ENCODE measurements at regions not wholly inside any gene's neighbourhood (a gene's known extent, or its start where the extent isn't known, plus 50 kb on each side); places are given as distances from the start of the nearest gene placed in this dataset.

DNA sequence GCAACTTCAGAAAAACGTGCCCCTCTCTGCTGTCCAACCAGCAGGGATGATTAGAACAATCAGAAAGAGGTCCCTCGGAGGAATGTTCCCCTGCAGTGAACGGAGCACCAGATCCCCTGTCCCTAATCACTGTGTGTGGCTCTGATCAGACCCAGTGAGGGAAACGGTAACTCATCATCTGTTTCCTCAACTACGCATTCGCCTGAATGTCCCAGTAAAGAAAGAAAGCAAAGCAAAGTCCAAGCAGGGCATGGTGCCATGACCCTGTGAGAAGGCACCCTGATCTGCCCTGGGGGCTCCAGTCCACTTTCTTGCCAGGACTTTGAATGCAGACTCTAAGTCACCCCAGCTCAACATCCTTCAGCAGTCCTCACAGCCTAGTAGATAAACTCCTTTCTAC lies 149.2 kb downstream of the LY86 start:
- Mint-ChIP-seq H3K9me3 (no peaks in the 10 kb centered on the region), H3K4me1 (peaks cover 22% of the 10 kb centered on the region), H3K27ac (ENCODE audit: unreplicated experiment) (no peak overlapping the region), H3K36me3 (ENCODE audit: low read depth) (no peaks in the 10 kb centered on the region), H3K27me3 (ENCODE audit: low read depth) (no peaks in the 10 kb centered on the region), H3K4me3 (no peak overlapping the region)
- DNase-seq (ENCODE audit: low read depth, low spot score): no peak
- TF ChIP-seq, protein P1, sequence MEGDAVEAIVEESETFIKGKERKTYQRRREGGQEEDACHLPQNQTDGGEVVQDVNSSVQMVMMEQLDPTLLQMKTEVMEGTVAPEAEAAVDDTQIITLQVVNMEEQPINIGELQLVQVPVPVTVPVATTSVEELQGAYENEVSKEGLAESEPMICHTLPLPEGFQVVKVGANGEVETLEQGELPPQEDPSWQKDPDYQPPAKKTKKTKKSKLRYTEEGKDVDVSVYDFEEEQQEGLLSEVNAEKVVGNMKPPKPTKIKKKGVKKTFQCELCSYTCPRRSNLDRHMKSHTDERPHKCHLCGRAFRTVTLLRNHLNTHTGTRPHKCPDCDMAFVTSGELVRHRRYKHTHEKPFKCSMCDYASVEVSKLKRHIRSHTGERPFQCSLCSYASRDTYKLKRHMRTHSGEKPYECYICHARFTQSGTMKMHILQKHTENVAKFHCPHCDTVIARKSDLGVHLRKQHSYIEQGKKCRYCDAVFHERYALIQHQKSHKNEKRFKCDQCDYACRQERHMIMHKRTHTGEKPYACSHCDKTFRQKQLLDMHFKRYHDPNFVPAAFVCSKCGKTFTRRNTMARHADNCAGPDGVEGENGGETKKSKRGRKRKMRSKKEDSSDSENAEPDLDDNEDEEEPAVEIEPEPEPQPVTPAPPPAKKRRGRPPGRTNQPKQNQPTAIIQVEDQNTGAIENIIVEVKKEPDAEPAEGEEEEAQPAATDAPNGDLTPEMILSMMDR (conservative IDR thresholded peaks at IDR 0.05): no peak

DNA sequence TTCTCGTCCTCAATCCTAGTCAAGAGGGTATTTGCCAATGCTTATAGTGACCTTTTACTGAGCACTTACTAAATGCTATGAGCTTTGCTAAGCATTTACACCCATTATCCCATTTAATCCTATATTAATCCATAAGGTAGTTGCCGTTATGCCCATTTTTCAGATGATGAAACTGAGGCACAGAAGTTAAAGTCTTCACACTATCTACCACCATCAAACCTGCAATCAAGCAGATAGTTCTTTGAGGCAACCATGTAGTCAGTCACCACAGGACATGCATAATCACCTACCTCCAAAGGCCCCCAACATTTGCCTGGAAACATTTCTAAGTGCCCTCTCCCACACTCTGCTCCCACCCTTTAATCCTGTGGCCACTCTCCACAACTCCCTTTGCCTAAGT lies 149.6 kb downstream of the LY86 start:
- H3K27ac Mint-ChIP-seq (ENCODE audit: unreplicated experiment): no peak overlapping the region

GRCh38 chr6:6738922-6739716 lies 150.6 kb downstream of the LY86 start:
- H3K27ac Mint-ChIP-seq (ENCODE audit: unreplicated experiment): no peak overlapping the region
- H3K36me3 Mint-ChIP-seq (ENCODE audit: low read depth): no peaks in the 10 kb centered on the region
- TF ChIP-seq, protein P1 (conservative IDR thresholded peaks at IDR 0.05): no peak
- peaks cover 22% of the 10 kb centered on the region for H3K4me1 Mint-ChIP-seq
- H3K4me3 Mint-ChIP-seq: no peak overlapping the region
- no peak for DNase-seq (ENCODE audit: low read depth, low spot score)
- no peaks in the 10 kb centered on the region for H3K27me3 Mint-ChIP-seq (ENCODE audit: low read depth)
- H3K9me3 Mint-ChIP-seq: no peaks in the 10 kb centered on the region

More for the DNA sequence above, 149.6 kb downstream of the LY86 start:
- H3K9me3 Mint-ChIP-seq: no peaks in the 10 kb centered on the region
- DNase-seq (ENCODE audit: low read depth, low spot score): no peak
- no peak overlapping the region for H3K4me3 Mint-ChIP-seq
- peaks cover 22% of the 10 kb centered on the region for H3K4me1 Mint-ChIP-seq
- H3K27me3 Mint-ChIP-seq (ENCODE audit: low read depth): no peaks in the 10 kb centered on the region
- H3K36me3 Mint-ChIP-seq (ENCODE audit: low read depth): no peaks in the 10 kb centered on the region
- TF ChIP-seq, protein P1 (conservative IDR thresholded peaks at IDR 0.05): no peak

DNA sequence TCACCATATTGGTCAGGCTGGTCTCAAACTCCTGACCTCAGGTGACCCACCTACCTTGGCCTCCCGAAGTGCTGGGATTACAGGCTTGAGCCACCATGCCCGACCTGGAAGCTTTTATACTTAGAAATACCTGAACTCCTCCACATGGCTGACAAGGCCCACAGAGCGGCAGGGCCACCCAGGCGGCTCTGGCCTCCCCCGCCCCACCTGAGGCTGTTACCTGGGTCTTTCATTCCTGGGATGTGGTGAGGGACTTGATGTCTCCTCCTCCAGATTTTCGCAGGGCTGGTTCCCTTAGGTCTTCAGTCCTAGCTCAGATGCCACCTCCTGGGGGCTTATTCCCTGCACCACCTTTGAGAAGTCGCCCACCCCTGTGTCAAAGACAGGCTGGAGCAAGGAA lies 152.1 kb downstream of the LY86 start:
- H3K27me3 Mint-ChIP-seq (ENCODE audit: low read depth): no peaks in the 10 kb centered on the region
- H3K27ac Mint-ChIP-seq (ENCODE audit: unreplicated experiment): no peak overlapping the region
- no peak for DNase-seq (ENCODE audit: low read depth, low spot score)

DNA sequence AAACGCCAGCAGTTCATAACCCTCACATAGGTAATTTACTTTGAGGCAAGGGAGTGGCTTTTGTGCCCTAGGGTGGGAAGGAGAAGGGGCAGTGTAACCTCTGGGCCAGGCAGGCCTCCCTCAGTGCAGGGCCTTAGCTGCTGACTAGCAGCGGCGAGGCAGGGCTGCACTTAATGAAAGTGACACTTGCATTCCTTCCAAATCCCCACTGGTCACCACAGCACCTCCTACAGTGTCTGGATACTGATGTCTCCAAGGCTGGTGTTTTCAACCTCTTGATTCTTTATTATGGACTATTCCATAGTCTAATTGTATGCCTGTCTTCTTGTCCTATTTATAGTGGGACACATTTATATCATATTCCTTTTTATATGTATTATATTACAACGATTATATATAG lies 152.7 kb downstream of the LY86 start:
- peaks cover 12% of the 10 kb centered on the region for H3K4me1 Mint-ChIP-seq
- H3K27ac Mint-ChIP-seq (ENCODE audit: unreplicated experiment): no peak overlapping the region
- no peaks in the 10 kb centered on the region for H3K27me3 Mint-ChIP-seq (ENCODE audit: low read depth)
- no peak overlapping the region for H3K4me3 Mint-ChIP-seq
- no peaks in the 10 kb centered on the region for H3K36me3 Mint-ChIP-seq (ENCODE audit: low read depth)
- no peaks in the 10 kb centered on the region for H3K9me3 Mint-ChIP-seq
- DNase-seq (ENCODE audit: low read depth, low spot score): no peak
- TF ChIP-seq, protein P1 (conservative IDR thresholded peaks at IDR 0.05): no peak

More for the DNA sequence above, 152.1 kb downstream of the LY86 start:
- TF ChIP-seq, protein P1 (conservative IDR thresholded peaks at IDR 0.05): no peak
- Mint-ChIP-seq H3K4me1 (peaks cover 15% of the 10 kb centered on the region), H3K9me3 (no peaks in the 10 kb centered on the region), H3K36me3 (ENCODE audit: low read depth) (no peaks in the 10 kb centered on the region), H3K4me3 (no peak overlapping the region)
